GM18519 (cell line): ENCODE measurements at regions not wholly inside any gene's neighbourhood (a gene's known extent, or its start where the extent isn't known, plus 50 kb on each side); places are given as distances from the start of the nearest gene placed in this dataset.

Experiments
- ATAC-seq: cut with Tn5 transposase; IDR thresholded peaks from one replicate; pipeline ENCODE4 v1.9.1; 2021; ENCODE audit warnings: mild to moderate bottlenecking, moderate library complexity; ENCODE audit not compliant: unreplicated experiment, low FRiP score

DNA sequence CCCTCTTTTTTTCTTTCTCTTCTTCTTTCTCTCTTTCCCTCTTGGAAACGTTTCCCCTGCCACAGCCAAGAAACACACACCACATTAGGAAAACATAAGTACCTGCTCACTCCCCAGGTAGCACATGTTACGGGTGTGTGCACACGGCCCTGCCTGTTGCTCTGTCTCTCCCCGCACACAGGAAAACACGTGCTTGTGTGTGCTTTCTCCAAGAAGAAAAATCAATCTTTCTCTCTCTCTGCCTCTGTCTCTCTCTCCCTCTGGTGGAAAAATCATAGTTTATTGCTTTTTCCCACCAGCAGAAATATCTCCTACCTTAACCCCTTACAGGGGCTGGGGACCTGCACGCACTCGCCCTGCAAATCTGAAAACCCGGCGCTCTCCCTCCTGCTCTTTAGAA lies 102.3 kb downstream of the EDN3 start:
- no peak for ATAC-seq

DNA sequence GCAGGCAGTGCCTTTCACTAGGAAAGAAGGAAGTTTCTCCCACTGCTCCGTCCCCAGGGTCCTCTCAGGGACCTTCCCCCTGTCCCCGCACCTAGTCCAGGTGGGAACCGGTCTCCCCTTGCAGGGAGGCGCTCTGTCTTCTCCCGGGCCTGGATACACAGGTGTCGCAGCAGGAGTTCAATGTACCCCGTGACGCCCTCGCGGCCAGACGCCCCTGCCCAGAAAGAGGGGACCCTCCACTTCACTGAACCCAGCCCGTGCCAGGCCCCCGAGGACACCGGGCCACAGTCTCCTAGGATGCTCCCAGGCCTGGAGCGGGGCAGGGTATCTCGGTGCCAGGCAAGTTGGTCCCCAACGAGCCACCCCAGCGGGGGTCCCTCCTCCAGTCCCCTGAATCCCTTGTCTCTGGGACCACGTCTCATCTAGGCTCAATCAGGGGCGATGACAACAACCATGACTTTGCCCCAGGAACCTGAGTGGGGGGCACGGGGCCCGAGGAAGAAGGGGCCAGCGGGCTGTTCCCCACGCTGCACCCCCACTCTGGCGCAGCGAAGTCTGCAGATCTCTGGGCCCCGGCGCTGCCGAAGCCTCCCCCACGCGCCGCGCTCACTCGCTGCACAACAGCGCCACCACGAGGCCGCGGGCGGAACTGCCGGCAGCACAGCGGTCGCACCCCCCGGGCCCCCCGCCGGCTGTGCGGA lies 103.0 kb downstream of the EDN3 start:
- ATAC-seq = no peak

DNA sequence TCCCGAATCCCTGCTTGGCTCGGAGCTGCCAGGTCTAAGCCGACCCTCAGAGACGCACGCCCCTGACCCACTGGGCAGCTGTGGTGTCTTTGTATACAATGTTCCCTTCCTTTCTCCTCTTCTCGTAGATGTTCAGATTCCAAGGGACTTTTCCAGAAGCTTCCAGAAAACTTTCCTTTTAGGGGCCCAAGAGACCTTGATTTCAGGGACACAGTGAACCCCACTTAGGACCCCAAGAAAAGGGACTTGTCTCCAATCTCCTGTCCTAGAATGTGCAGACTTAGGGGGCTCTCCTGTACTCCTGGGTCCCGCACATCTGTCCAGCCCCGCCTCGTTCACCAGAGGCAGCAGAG lies 103.5 kb downstream of the EDN3 start:
- no peak for ATAC-seq

DNA sequence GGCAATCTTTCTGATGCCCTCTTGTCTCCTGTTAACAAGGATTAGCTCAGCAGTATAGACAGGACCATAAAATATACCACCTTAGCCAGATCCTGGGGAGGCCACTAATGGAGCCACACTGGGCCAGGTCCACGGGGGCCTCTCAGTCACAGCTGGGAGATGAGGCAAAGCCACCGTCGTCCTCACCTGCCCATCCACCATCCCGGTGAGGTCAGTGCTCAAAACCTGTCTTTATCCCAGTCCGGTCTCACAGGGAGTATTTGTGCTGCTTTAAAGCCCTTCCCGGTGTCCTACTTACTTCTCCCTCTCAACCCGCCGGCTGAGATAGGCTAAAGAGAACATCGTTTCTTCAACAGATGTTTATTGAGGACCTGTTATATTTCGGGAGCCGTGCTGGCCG lies 104.3 kb downstream of the EDN3 start:
- ATAC-seq = no peak

DNA sequence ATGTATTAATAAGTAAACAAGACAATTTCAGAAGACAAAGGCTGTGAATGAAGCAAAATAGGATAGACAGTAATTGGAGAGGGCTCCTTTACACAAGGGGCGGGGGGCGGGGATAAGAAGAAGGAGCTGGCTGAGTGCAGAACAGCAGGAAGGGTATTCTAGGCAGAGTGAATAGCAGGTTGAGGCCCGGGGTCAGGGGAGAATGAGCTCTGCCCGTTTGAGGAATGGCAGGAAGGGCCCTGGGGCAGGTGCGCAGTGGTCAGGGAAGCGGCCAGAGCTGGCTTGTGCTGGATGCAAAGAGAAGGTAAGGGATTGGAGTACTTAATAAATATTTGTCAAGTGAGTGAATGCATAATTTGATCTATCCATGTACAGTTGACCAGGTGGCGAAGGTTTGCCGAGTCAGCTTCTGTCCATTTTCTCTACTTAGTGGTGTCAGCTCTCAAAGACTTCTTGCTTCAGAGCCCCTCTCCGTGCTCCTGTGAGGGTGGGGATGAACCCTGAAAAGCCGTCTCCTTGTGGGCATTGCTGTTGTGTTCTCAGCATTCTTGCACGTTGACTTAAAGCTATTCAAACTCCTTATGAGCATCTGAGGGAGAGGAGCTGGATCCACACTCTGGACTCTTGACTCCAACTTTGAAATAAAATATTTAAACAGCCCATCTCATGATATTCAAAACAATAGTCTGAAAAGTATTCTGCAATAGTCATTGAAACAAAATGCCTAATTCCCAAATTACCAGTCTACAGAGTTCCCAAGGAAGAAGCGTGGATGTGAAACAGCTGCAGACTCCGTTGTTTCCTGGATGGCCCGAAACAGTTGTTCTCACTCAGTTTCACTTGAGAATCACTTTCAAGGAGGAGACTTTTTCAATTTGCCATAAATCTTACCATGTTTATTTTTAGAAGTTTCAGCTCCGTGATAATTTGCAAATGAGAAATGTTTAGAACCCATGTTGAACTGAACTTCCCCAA lies 105.1 kb downstream of the EDN3 start:
- ATAC-seq = no peak

DNA sequence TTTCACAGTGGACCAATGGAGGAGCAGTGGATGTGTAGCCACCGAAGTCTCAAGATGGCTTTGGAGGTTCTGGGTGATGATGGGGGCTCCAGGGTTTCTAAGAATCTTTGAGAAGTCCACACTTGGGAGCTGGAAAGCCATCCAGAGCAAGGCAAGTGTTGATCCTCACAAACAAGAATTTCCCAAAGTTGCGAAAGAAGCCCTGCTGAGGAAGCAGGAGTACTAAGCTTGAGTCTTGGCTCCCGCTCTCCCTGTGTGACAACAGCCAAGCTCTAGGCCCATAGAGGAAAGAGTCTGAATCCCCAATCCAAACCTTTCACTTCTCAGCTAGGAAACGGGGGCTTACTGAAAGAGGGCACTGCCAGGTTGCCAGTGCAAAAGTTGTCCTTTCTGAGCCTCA lies 106.0 kb downstream of the EDN3 start:
- no peak for ATAC-seq

DNA sequence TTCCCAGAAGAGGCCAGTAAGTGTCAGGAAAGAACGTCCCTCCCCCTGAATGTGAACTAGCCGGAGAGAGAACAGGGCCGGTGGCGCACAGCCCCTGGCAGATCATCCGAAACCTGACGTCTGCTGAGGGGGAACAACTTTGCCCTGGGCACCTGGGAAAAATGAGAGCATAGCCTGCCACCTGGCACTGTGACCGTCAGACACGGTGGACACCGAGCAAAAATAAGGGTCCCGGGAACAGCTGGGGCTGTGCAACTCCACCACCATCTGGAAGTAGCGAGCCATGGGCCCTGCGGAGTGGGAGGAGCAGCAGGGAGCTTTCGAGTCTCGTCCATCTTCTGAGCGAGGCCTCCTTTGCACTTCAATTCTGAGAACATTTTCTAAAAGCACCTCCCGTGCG lies 110.8 kb downstream of the EDN3 start:
- no peak for ATAC-seq

DNA sequence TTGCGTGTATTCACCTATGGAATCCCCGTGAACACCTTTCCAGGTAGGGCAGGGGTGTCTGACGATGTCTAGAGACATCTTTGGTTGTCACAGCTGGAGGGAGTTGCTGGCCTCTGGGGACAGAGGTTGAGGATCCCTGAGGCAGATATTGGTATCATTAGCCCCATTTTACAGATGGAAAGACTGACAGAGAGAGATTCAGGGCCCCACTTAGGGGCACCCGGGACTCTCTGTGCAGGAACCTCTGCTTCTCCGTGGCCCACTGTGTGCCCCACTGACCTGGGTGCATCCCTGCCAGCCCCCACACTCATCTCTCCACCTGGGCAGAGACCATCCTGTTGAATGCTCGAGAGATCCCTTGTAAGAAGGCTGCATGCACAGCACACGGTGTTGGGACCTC lies 111.2 kb downstream of the EDN3 start:
- no peak for ATAC-seq

DNA sequence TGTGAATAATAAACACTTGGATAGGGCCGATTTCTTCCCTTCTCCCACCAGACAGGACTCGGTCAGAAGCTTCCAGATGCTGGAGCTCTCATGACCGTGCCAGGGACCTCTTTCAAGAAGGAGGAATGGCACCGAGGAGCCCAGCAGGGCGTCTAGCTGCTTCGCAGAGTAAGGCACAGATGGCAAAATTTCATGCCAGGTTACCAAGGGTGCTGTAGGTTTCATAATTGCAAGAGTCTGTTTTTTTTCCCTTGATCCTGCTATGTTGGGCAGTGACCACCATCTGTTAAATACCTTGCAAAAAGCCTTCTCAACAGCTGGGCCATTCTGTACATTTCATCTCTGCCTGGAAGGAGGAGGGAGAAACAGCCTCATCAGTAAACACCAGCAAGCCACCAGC lies 111.8 kb downstream of the EDN3 start:
- no peak for ATAC-seq

DNA sequence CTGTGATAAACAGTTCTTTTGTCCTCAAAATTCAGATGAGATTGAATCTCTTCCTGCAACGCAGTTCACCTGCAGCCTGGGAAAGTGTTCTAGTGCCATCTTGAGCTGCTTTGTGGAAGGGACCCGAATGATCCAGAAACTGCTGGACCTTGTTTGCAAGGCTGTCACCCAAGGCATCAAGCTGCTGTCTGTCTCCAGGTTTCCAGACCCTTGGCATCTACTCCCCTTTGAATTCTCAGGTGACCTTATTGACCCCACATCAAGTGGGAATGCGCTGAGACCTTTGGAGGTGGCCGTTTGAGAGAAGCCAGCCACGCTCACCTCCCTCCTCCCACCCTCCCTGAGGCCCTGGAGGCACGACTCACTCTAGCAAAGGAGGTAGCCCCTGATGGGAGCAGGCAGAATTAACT lies 112.5 kb downstream of the EDN3 start:
- no peak for ATAC-seq

DNA sequence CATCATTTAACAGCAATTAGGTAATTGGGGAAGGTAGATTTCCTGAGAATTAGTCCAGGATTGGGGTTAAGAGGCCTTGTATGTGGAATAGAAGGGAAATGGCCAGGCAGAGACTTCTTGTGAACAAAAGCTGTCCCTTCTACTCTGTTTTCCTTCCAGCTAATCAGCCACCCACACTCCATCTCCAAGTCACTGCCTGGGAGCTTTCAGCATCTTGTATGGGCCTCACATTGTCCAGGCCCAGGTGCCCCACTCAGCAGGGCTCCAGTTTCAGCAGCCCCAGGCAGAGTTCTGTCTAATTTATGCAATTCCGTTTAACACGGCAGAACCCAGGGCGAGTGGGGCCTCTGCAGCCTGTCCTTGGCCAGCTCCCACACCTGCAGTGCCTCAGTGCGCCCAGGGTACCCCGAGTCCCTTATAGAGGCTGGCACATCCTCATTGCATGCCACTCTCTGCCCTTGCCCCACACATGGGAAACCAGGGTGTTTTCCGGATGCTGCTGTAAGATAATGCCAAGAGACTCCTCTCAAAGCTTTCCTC lies 113.0 kb downstream of the EDN3 start:
- ATAC-seq = no peak

DNA sequence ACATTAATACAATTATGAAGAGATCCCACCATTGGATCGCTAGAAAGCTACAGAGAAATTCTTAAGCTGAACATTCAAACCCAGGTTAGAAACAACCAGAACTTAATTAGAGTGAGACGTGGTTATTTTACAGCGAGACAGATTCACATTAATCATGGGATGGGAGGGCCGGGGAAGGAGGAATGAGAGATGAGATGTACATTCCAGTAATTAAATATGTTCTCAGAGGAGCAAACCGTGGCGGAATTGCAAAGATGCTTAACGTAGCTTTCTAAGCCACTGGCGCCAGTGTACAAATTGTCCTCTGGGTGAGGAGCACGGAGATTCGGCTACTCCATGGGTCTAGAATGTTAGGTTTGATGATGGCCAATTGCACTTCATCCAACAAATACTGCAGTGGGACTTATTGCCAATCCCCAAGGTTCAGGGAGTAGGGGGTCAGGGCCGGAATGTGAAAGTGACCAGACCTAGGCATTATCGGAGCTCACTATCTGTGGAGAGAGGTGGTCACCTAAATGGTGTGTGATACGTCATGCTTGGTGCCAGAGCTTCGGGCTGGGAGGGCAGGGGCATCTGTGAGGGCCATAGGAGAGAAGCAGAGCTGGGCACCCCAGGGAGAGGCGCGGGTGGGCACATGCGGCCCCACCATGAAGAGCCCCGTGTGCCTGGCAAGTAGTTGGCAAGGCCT lies 114.7 kb downstream of the EDN3 start:
- no peak for ATAC-seq

DNA sequence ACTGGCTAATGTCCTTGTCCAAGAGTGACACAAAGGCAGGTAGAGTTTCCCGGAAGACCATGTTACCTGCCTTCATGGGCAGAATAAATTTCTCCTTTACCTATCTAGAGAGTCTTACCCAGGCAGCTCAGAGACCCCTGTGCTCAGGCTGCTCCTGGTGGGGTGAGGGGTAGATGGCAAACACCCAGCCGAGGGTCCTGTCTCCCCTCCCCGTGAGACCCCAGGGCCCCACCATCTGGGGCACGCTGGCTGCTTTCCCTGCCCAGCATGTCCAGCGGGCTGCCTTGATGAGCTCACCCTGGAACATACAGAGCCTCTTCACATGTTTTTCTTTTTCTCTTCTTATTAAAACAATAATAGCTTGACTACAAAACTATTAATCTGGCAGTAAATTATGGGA lies 116.5 kb downstream of the EDN3 start:
- ATAC-seq = no peak

DNA sequence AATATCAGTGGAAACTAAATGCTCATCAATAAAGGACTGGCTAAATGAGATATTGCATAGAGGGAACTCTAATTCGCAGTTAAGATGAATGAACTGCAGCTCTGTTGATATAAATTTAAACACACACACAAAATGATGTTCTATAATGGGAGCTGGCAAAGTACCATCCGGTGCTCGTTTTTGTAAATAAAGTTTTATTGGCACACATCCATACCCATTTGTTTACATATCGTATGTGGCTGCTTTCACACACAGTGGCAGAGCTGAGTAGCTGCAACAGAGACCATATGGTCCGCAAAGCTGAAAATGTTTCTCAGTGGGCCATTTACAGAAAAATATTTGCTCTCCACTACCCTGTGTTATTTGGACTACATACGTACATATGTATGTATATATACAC lies 120.7 kb downstream of the EDN3 start:
- ATAC-seq = no peak

DNA sequence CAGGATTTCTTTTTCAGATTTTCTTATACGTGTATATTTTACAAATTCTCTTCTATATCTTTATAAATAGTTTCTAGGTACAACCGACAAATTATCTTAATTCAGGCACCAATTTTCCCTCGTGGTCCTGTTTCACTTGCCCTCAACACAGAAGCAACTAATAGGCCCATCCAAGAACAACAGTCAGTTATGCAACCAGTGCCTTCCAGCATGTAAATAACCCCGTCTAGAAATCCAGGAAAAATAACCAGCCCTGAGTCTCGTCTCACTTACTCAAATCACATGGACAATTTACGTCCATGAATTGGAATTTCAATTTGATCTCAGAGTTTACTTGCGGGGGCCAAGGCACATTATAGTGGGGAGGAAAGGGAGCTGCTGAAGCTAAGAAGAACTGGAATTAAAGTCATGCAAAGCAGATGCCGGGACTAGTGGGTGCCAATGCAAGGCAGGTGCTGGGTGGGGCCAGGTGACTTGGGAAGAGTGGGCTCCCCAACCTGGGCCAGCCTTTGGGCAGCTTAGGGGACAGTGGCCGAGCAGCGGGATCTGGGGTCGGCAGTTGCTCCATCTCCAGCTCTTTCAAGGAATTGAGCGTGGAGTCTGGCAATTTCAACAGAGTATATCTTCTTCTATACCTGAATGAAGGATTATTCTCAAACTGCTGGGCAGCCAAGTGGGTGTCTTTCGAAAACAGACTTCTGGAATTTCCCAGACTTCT lies 121.7 kb downstream of the EDN3 start:
- ATAC-seq = no peak

DNA sequence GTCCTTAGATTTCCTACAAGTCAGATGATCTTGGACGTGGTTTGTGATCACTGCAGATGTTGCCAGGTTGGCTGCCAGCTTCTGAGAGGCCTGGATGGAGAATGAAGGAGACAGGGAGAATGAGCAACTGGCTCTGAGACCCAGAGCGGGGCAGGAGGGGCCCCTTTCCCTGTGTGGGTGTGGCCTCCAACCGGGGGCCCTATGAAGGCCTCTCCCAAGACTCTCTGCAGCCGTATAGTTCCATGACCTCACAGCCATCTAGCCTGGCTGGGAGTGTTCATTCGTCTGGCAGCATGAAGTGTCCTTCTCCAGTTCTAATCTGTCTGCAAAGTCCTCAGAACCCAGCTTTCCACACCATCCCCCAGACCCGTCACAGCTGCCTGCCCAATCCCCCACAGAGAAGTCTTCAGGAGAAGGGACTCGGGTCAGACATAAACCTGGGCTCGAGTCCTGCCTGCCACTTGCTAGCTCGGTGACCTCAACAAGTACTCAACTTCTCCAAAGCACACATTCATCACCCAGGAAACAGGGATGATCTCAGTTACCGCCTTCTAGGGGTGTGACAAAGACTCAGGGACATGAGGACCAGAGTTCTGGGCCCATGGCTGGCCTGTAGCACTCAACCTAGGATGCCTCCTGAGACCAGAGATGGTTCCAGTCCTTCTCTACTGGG lies 122.6 kb downstream of the EDN3 start:
- ATAC-seq = no peak

DNA sequence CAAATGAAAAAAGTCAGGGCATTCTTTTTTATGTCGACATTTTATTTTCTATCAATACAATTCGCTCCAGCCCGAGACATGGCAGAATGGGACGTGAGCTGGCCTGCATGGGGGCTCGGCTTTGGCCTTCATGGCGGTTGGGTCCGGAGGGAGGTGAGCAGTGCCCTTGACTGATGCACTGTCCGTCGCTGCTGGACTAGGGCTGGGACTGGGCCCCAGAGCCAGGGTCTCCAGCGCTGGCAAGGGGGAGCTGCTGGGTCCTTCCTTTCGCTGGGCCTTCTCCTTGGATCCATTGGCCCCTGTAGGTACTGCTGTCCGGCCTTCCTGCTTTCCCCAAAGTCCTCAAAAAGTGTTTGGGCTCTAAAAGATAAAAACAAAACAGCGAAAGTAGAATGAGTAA lies 124.6 kb downstream of the EDN3 start:
- no peak for ATAC-seq

DNA sequence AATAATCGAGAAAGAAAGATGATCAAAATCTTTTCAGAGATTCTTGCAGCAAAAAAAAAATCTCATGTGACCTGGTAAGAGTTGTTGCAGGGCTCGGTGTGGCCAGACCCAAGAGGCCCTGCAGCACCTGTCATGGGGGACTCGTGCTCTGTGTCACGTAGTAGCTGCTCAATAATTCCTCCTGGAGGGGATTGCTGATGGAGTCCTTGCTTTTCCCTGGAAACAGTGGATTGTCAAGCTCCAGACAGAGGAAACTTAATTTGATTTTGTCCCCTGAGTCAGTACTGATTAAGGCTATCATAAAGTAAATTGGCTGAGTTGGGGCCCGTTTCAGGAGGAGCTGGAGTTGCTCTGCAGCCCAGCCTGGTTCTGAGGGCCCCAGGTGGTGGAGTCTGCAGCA lies 125.2 kb downstream of the EDN3 start:
- no peak for ATAC-seq

DNA sequence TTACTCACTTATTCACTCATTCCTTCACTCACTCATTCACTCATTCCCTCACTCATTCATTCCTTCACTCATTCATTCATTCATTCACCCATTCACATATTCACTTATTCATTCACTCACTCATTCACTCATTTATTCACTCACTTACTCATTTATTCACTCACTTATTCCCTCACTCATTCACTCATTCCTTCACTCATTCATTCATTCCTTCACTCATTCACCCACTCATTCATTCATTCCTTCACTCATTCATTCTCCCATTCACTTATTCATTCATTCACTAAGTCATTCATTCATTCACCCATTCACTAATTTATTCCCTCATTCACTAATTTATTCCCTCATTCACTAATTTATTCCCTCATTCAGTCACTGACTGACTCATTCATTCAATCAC lies 127.6 kb downstream of the EDN3 start:
- no peak for ATAC-seq
